Trophoblast cell (in vitro differentiated cells and primary cell): ENCODE measurements at regions not wholly inside any gene's neighbourhood (a gene's known extent, or its start where the extent isn't known, plus 50 kb on each side); places are given as distances from the start of the nearest gene placed in this dataset.

ENCODE experiments used
- DNase-seq, 2 donors: peaks; one replicate each; pipeline ENCODE4 v3.0.0-alpha.2; 2016
- H2AFZ ChIP-seq: 2 replicates; pipeline ENCODE4 v1.6.1; 2013; ENCODE audit warnings: low read length, moderate library complexity, mild to moderate bottlenecking; ENCODE audit not compliant: insufficient read depth, poor library complexity
- H2AK5ac ChIP-seq: 2 replicates; pipeline ENCODE4 v1.6.1; 2013; ENCODE audit warnings: mild to moderate bottlenecking, low read length
- H2BK120ac ChIP-seq: 2 replicates; pipeline ENCODE4 v1.6.1; 2013; ENCODE audit warnings: low read length, mild to moderate bottlenecking, moderate library complexity; ENCODE audit not compliant: insufficient read depth, poor library complexity
- H2BK12ac ChIP-seq: 2 replicates; pipeline ENCODE4 v1.6.1; 2013; ENCODE audit warnings: mild to moderate bottlenecking, low read length, moderate library complexity
- H2BK5ac ChIP-seq: 2 replicates; pipeline ENCODE4 v1.6.1; 2013; ENCODE audit warnings: low read length, low read depth, moderate library complexity, mild to moderate bottlenecking; ENCODE audit not compliant: poor library complexity
- H3K14ac ChIP-seq: 2 replicates; pipeline ENCODE4 v1.6.1; 2013; ENCODE audit warnings: mild to moderate bottlenecking, low read length
- H3K18ac ChIP-seq: 2 replicates; pipeline ENCODE4 v1.6.1; 2013; ENCODE audit warnings: mild to moderate bottlenecking, low read length
- H3K23ac ChIP-seq: 2 replicates; pipeline ENCODE4 v1.6.1; 2013; ENCODE audit warnings: low read length
- H3K27ac ChIP-seq: 2 replicates; pipeline ENCODE4 v1.5.1; 2013; ENCODE audit warnings: low read depth, mild to moderate bottlenecking, inconsistent platforms, low read length, moderate library complexity
- H3K27me3 ChIP-seq: 2 replicates; pipeline ENCODE4 v1.6.1; 2013; ENCODE audit warnings: inconsistent platforms, mild to moderate bottlenecking, low read length, moderate library complexity; ENCODE audit not compliant: insufficient read depth
- H3K36me3 ChIP-seq, 2 experiments: 1 replicate in 1 of 2; 2 replicates in 1 of 2; pipeline ENCODE4 v1.6.1; 2013; ENCODE audit warnings: low read length in 2 of 2, mild to moderate bottlenecking in 2 of 2, moderate library complexity in 1 of 2; ENCODE audit not compliant: insufficient read depth in 2 of 2, control insufficient read depth in 1 of 2
- H3K4ac ChIP-seq: 2 replicates; pipeline ENCODE4 v1.6.1; 2013; ENCODE audit warnings: low read depth, mild to moderate bottlenecking, low read length, moderate library complexity
- H3K4me1 ChIP-seq, 2 experiments: 1 replicate in 1 of 2; 2 replicates in 1 of 2; pipeline ENCODE4 v1.6.1; 2013; ENCODE audit warnings: low read length in 2 of 2, mild to moderate bottlenecking in 2 of 2, moderate library complexity in 1 of 2; ENCODE audit not compliant: insufficient read depth in 2 of 2, control insufficient read depth in 1 of 2
- H3K4me2 ChIP-seq: 2 replicates; pipeline ENCODE4 v1.6.1; 2013; ENCODE audit warnings: inconsistent platforms, mild to moderate bottlenecking, low read length, moderate library complexity
- H3K4me3 ChIP-seq: 2 replicates; pipeline ENCODE4 v1.5.1; 2013; ENCODE audit warnings: mild to moderate bottlenecking, low read depth, low read length, inconsistent platforms
- H3K79me1 ChIP-seq: one replicate; pipeline ENCODE4 v1.6.1; 2013; ENCODE audit warnings: low read length
- H3K79me2 ChIP-seq: 2 replicates; pipeline ENCODE4 v1.6.1; 2013; ENCODE audit warnings: low read length, mild to moderate bottlenecking; ENCODE audit not compliant: control insufficient read depth, insufficient read depth, poor library complexity
- H3K9ac ChIP-seq: 2 replicates; pipeline ENCODE4 v1.6.1; 2013; ENCODE audit warnings: mild to moderate bottlenecking, low read length
- H3K9me3 ChIP-seq: 2 replicates; pipeline ENCODE4 v1.6.1; 2013; ENCODE audit warnings: low read depth, mild to moderate bottlenecking, control low read depth, inconsistent platforms, low read length; ENCODE audit not compliant: insufficient read depth
- H4K12ac ChIP-seq: 2 replicates; pipeline ENCODE4 v1.6.1; 2013; ENCODE audit warnings: low read depth, mild to moderate bottlenecking, low read length, moderate library complexity
- H4K8ac ChIP-seq: 2 replicates; pipeline ENCODE4 v1.6.1; 2013; ENCODE audit warnings: low read depth, mild to moderate bottlenecking, low read length, moderate library complexity
- H4K91ac ChIP-seq: one replicate; pipeline ENCODE4 v1.6.1; 2013; ENCODE audit warnings: low read depth, mild to moderate bottlenecking, low read length, moderate library complexity
- WGBS: extraction: QIAGEN DNeasy Blood & Tissue Kit; methylation state at CpG from one replicate; pipeline ENCODE4 v1.1.7; 2013; ENCODE audit warnings: missing lambda C conversion rate; ENCODE audit not compliant: insufficient read length, insufficient coverage; ENCODE audit errors: extremely low coverage; 5-methylcytosine and 5-hydroxymethylcytosine counted together

- H3K79me2 ChIP-seq, result no peaks in the 10 kb centered on the region
These were observed 62.1 kb upstream of the MAP1LC3B2 start for GRCh38 chr12:116497051-116497591.

GRCh38 chr12:116498471-116498870, 60.7 kb upstream of the MAP1LC3B2 start:
- Histone ChIP-seq H2BK120ac (no peak overlapping the region), H3K23ac (no peak overlapping the region), H3K9ac (no peak overlapping the region), H4K91ac (no peak overlapping the region), H3K4me2 (no peak overlapping the region), H3K4me1 (peaks cover 0 to 6% of the 10 kb centered on the region in 2 experiments), H2AFZ (no peak overlapping the region), H3K14ac (no peak overlapping the region), H3K79me2 (no peaks in the 10 kb centered on the region), H3K4me3 (no peak overlapping the region), H3K27ac (no peak overlapping the region), H3K4ac (no peak overlapping the region), H2BK12ac (no peak overlapping the region), H3K79me1 (no peaks in the 10 kb centered on the region), H3K9me3 (no peaks in the 10 kb centered on the region), H3K27me3 (no peaks in the 10 kb centered on the region), H2AK5ac (no peak overlapping the region), H2BK5ac (no peak overlapping the region), H3K18ac (no peak overlapping the region), H4K12ac (no peak overlapping the region), H3K36me3 (no peaks in the 10 kb centered on the region), H4K8ac (no peak overlapping the region)
- WGBS, result no CpG with 5 or more reads among the region's 1 CpG
- no peak for DNase-seq

More at GRCh38 chr12:116497051-116497591, 62.1 kb upstream of the MAP1LC3B2 start:
- no peaks in the 10 kb centered on the region for H3K9me3 ChIP-seq
- WGBS, result no CpG with 5 or more reads among the region's 15 CpGs
- H2AFZ ChIP-seq, result no peak overlapping the region
- H3K4me1 ChIP-seq, result peaks cover 0 to 5% of the 10 kb centered on the region in 2 experiments
- H3K79me1 ChIP-seq, result no peaks in the 10 kb centered on the region
- no peak overlapping the region for H2AK5ac ChIP-seq
- H3K36me3 ChIP-seq, result no peaks in the 10 kb centered on the region
- DNase-seq, result no peak
- H3K27me3 ChIP-seq, result no peaks in the 10 kb centered on the region
- no peak overlapping the region for H2BK5ac ChIP-seq
- H4K8ac ChIP-seq, result no peak overlapping the region
- H3K4ac ChIP-seq, result no peak overlapping the region
- no peak overlapping the region for H3K18ac ChIP-seq
- no peak overlapping the region for H3K23ac ChIP-seq
- no peak overlapping the region for H3K4me3 ChIP-seq
- H4K91ac ChIP-seq, result no peak overlapping the region
- peak overlapping the region; percentile 15 for H2BK12ac ChIP-seq
- no peak overlapping the region for H4K12ac ChIP-seq
- no peak overlapping the region for H3K4me2 ChIP-seq
- no peak overlapping the region for H3K9ac ChIP-seq
- H3K14ac ChIP-seq, result no peak overlapping the region
- no peak overlapping the region for H2BK120ac ChIP-seq
- H3K27ac ChIP-seq, result no peak overlapping the region

DNA sequence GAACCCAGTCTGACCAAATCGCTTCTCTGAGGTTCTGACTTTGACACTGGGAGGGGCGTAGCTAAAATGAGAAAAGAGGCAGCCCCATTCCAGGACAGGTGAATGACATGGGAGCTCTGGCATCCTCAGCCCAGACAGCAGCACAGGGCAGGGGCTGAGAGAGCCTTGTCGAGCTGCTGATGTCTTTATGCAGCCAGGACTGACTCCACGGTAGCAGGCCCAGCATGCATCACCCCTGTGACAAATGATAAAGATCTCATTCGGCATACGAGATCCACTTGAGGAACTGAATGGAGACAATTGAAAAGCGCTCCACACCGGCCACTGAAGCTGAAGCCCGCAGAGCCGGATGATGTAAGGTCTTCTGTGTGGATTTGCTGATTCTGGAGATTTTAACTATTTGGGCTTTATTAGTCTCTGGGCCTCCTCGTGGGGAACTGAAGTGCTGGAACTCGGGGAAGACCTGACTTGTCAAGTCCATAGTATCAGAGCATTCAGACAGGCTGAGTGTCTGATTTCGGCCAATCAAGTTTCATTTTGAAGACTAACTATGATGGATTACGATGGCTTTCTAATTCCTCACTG, 56.9 kb upstream of the MAP1LC3B2 start:
- Histone ChIP-seq H4K91ac (no peak overlapping the region), H3K36me3 (no peaks in the 10 kb centered on the region), H3K18ac (no peak overlapping the region), H3K4me1 (peaks cover 0 to 6% of the 10 kb centered on the region in 2 experiments), H3K79me1 (peaks cover 2% of the 10 kb centered on the region), H3K79me2 (no peaks in the 10 kb centered on the region), H2BK120ac (no peak overlapping the region), H3K14ac (no peak overlapping the region), H3K27ac (no peak overlapping the region), H4K12ac (no peak overlapping the region), H3K27me3 (no peaks in the 10 kb centered on the region), H2AK5ac (no peak overlapping the region), H2BK5ac (no peak overlapping the region), H2AFZ (peak overlapping the region; percentile 23), H3K4me2 (no peak overlapping the region), H3K4ac (no peak overlapping the region), H3K9ac (no peak overlapping the region), H3K4me3 (no peak overlapping the region), H3K23ac (no peak overlapping the region), H4K8ac (no peak overlapping the region), H3K9me3 (no peaks in the 10 kb centered on the region), H2BK12ac (no peak overlapping the region)
- WGBS, result no CpG with 5 or more reads among the region's 14 CpGs
- DNase-seq, result peak; percentile 53 to 59

DNA sequence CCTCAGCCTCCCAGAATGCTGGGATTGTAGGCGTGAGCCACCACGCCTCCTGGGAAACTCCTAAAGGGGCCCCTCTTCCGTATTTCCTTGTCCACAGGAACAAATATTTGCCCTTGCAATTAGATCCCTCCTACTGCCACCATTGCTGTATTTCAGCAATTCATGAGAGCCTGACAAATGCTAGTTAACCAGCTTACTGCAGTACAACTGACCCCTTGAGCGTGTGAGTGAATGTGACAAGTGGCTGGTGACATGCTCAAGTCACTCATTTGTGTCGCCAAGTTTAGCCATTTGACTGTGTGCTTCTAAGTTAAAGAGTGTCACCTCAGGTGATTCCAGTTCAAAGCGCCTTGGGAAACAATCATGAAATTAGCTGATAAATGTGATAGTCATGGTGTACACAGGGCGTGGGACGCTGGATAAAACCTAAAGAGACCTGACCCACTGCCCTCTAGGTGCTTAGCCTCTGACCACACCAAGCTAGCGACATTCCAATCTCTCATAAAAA, 56.1 kb upstream of the MAP1LC3B2 start:
- Histone ChIP-seq H3K4ac (no peak overlapping the region), H3K79me1 (peaks cover 2% of the 10 kb centered on the region), H3K9me3 (no peaks in the 10 kb centered on the region), H4K12ac (no peak overlapping the region), H3K27me3 (no peaks in the 10 kb centered on the region), H4K91ac (no peak overlapping the region), H2BK5ac (no peak overlapping the region), H2BK120ac (no peak overlapping the region), H3K4me1 (peaks cover 0 to 6% of the 10 kb centered on the region in 2 experiments), H3K14ac (no peak overlapping the region), H2AK5ac (no peak overlapping the region), H3K4me2 (no peak overlapping the region), H3K36me3 (no peaks in the 10 kb centered on the region), H3K18ac (no peak overlapping the region), H3K23ac (no peak overlapping the region), H3K4me3 (no peak overlapping the region), H3K27ac (no peak overlapping the region), H3K79me2 (no peaks in the 10 kb centered on the region), H3K9ac (no peak overlapping the region), H4K8ac (no peak overlapping the region), H2BK12ac (no peak overlapping the region), H2AFZ (no peak overlapping the region)
- peak; percentile 89 to 95 for DNase-seq
- WGBS, result no CpG with 5 or more reads among the region's 9 CpGs
